Endothelial cell of umbilical vein (primary cell): ENCODE measurements at regions not wholly inside any gene's neighbourhood (a gene's known extent, or its start where the extent isn't known, plus 50 kb on each side); places are given as distances from the start of the nearest gene placed in this dataset.

Experiments
- BruUV-seq: library from RNA; stranded (reverse); fragments of 400-500 nt; replicated peaks from 2 replicates; lab custom pipeline; 2021; lab: Mats Ljungman, UMichigan
- CTCF ChIA-PET: fragments of 300-600, 350-600 bp; sonication (Branson Sonifier 250); formaldehyde crosslinking; loops from one replicate; lab custom pipeline; 2021; ENCODE audit warnings: antibody characterized with exemption, inconsistent platforms; lab: Charles Lee
- POLR2A ChIA-PET: fragments of 300-600, 350-600 bp; sonication (Branson Sonifier 250); formaldehyde crosslinking; loops from one replicate; lab custom pipeline; 2021; ENCODE audit warnings: antibody characterized with exemption, inconsistent platforms; lab: Charles Lee
- DNase-seq: peaks from one replicate; pipeline ENCODE4 v3.0.0-alpha.2; 2011; ENCODE audit warnings: low read depth, low spot score
- FAIRE-seq: peaks from 2 replicates; lab custom pipeline; 2011; peaks lifted over from hg19 to GRCh38; lab: Jason Lieb, UNC
- H2AFZ ChIP-seq: 2 replicates; pipeline ENCODE4 v1.6.0; 2012; ENCODE audit warnings: low read depth, low read length, control low read depth, inconsistent platforms
- H3K27ac ChIP-seq: 2 replicates; pipeline ENCODE4 v1.5.1; 2011; ENCODE audit warnings: low read depth, mild to moderate bottlenecking, control low read depth, low read length, moderate library complexity; ENCODE audit not compliant: insufficient read depth
- H3K27me3 ChIP-seq, 2 experiments: 2 replicates each; pipeline versions ENCODE4 v1.6.0 to v1.6.1; 2011; ENCODE audit warnings: low read length in 2 of 2, mixed read lengths in 1 of 2; ENCODE audit not compliant: control insufficient read depth in 2 of 2, insufficient read depth in 2 of 2
- H3K36me3 ChIP-seq, 2 experiments: 2 replicates in 1 of 2; 3 replicates in 1 of 2; pipeline ENCODE4 v1.5.1; 2011; ENCODE audit warnings: low read length in 2 of 2, mild to moderate bottlenecking in 1 of 2, moderate library complexity in 1 of 2; ENCODE audit not compliant: control insufficient read depth in 2 of 2, insufficient read depth in 2 of 2; ENCODE audit errors: extremely low read depth in 1 of 2
- H3K4me1 ChIP-seq: 3 replicates; pipeline ENCODE4 v1.5.1; 2011; ENCODE audit warnings: mild to moderate bottlenecking, low read length; ENCODE audit not compliant: control insufficient read depth, insufficient read depth; ENCODE audit errors: extremely low read depth
- H3K4me2 ChIP-seq: 2 replicates; pipeline ENCODE4 v1.6.1; 2011; ENCODE audit warnings: low read length, control low read depth, mixed read lengths; ENCODE audit not compliant: insufficient read depth
- H3K4me3 ChIP-seq, 3 experiments: fragments of 200-600 bp in 1 of 3; sonication (generic), shearing (Covaris generic) in 1 of 3; replicated peaks in 1 of 3; 2 replicates each; pipeline ENCODE4 v1.5.1; 2011 to 2016; ENCODE audit warnings: control low read depth in 3 of 3, low read length in 3 of 3, mild to moderate bottlenecking in 2 of 3, inconsistent platforms in 1 of 3, low read depth in 1 of 3, moderate library complexity in 1 of 3; ENCODE audit not compliant: insufficient read depth in 1 of 3
- H3K79me2 ChIP-seq: 2 replicates; pipeline ENCODE4 v1.6.0; 2012; ENCODE audit warnings: low read length, inconsistent platforms; ENCODE audit not compliant: control insufficient read depth, insufficient read depth
- H3K9ac ChIP-seq: replicated peaks from 2 replicates; pipeline ENCODE3; 2011; ENCODE audit warnings: low read length, control low read depth; ENCODE audit not compliant: insufficient read depth; ENCODE audit errors: extremely low read depth
- H3K9me1 ChIP-seq: replicated peaks from 3 replicates; pipeline ENCODE4 v1.6.0; 2011; ENCODE audit warnings: mild to moderate bottlenecking, low read length; ENCODE audit not compliant: control insufficient read depth, insufficient read depth; ENCODE audit errors: extremely low read depth
- H3K9me3 ChIP-seq: replicated peaks from 2 replicates; pipeline ENCODE4 v1.5.1; 2012; ENCODE audit warnings: low read length, inconsistent platforms; ENCODE audit not compliant: control insufficient read depth, insufficient read depth
- H4K20me1 ChIP-seq: replicated peaks from 2 replicates; pipeline ENCODE3; 2011; ENCODE audit warnings: mild to moderate bottlenecking, low read length; ENCODE audit not compliant: control insufficient read depth, insufficient read depth; ENCODE audit errors: extremely low read depth
- EZH2 ChIP-seq: IDR thresholded peaks from 2 replicates; pipeline ENCODE4 v1.6.1; 2012; ENCODE audit warnings: borderline replicate concordance, low read depth, mild to moderate bottlenecking, moderate library complexity, low read length, inconsistent platforms; ENCODE audit not compliant: severe bottlenecking
- FOS ChIP-seq: IDR thresholded peaks from 2 replicates; pipeline ENCODE4 v1.6.1; 2011; ENCODE audit warnings: mild to moderate bottlenecking, low read length, moderate library complexity, borderline replicate concordance; ENCODE audit not compliant: insufficient read depth
- GATA2 ChIP-seq: IDR thresholded peaks from 2 replicates; pipeline ENCODE4 v1.7.0; 2011; ENCODE audit warnings: low read depth, mild to moderate bottlenecking, moderate library complexity, mixed read lengths, low read length; ENCODE audit not compliant: insufficient read length, insufficient read depth
- JUN ChIP-seq: IDR thresholded peaks from 2 replicates; pipeline ENCODE4 v1.6.1; 2011; ENCODE audit warnings: borderline replicate concordance, low read depth; ENCODE audit not compliant: insufficient read length, insufficient read depth
- MAX ChIP-seq: IDR thresholded peaks from 2 replicates; pipeline ENCODE4 v1.6.1; 2011; ENCODE audit not compliant: insufficient read depth, insufficient read length
- MYC ChIP-seq: IDR thresholded peaks from one replicate; pipeline ENCODE4 v1.6.1; 2011; ENCODE audit warnings: mild to moderate bottlenecking, low read depth, low read length
- POLR2A ChIP-seq: IDR thresholded peaks from 2 replicates; pipeline ENCODE4 v1.6.1; 2012; ENCODE audit warnings: low read depth, mild to moderate bottlenecking, control low read depth, low read length
- POLR2AphosphoS5 ChIP-seq: IDR thresholded peaks from 2 replicates; pipeline ENCODE4 v1.6.1; 2012; ENCODE audit warnings: low read depth, mild to moderate bottlenecking, control low read depth, low read length, moderate library complexity; ENCODE audit not compliant: insufficient read depth
- dilution Hi-C: fragments of 300-500 bp; cut with MboI; formaldehyde crosslinking; loops from one replicate; pipeline ENCODE4 v1.15.0; 2019; ENCODE audit warnings: low sequenced_read_pairs; ENCODE audit not compliant: extremely low pct_ligation_motif_present
- intact Hi-C: fragments of 100-400 bp; cut with micrococcal nuclease; formaldehyde crosslinking; loops from one replicate; pipeline ENCODE4 v1.10.0; 2022
- TF ChIP-seq, protein P1 (sequence below), 2 donors: IDR thresholded peaks; 1 replicate in 1 of 2; 2 replicates in 1 of 2; pipeline ENCODE4 v1.5.1; 2011; ENCODE audit warnings: low read length in 2 of 2, mild to moderate bottlenecking in 2 of 2, moderate library complexity in 2 of 2, control low read depth in 1 of 2, inconsistent platforms in 1 of 2, low read depth in 1 of 2; ENCODE audit not compliant: insufficient read depth in 1 of 2; ENCODE audit errors: extremely low read depth in 1 of 2

GRCh38 chr19:20482721-20483120 is 82.9 kb downstream of the ZNF737 start:
- ChIA-PET POLR2A (no interaction called here), CTCF (no interaction called here)
- no TSS peak for BruUV-seq
- Histone ChIP-seq H3K36me3 (no peaks in the 10 kb centered on the region), H3K4me3 (no peak overlapping the region), H3K27me3 (no peaks in the 10 kb centered on the region), H3K9me3 (peaks cover 2% of the 10 kb centered on the region), H3K27ac (no peak overlapping the region), H3K79me2 (no peaks in the 10 kb centered on the region), H2AFZ (no peak overlapping the region), H3K4me1 (no peaks in the 10 kb centered on the region), H4K20me1 (no peaks in the 10 kb centered on the region), H3K9me1 (no peaks in the 10 kb centered on the region), H3K4me2 (no peak overlapping the region), H3K9ac (no peak overlapping the region)
- dilution Hi-C loops (no loop called here), intact Hi-C loops (no loop called here)
- no peak for TF ChIP-seq GATA2
- TF ChIP-seq MYC, result no peak
- no peak for TF ChIP-seq JUN
- no peak for TF ChIP-seq FOS
- no peak for TF ChIP-seq POLR2AphosphoS5
- TF ChIP-seq, protein P1, sequence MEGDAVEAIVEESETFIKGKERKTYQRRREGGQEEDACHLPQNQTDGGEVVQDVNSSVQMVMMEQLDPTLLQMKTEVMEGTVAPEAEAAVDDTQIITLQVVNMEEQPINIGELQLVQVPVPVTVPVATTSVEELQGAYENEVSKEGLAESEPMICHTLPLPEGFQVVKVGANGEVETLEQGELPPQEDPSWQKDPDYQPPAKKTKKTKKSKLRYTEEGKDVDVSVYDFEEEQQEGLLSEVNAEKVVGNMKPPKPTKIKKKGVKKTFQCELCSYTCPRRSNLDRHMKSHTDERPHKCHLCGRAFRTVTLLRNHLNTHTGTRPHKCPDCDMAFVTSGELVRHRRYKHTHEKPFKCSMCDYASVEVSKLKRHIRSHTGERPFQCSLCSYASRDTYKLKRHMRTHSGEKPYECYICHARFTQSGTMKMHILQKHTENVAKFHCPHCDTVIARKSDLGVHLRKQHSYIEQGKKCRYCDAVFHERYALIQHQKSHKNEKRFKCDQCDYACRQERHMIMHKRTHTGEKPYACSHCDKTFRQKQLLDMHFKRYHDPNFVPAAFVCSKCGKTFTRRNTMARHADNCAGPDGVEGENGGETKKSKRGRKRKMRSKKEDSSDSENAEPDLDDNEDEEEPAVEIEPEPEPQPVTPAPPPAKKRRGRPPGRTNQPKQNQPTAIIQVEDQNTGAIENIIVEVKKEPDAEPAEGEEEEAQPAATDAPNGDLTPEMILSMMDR (IDR thresholded peaks at IDR 0.05; ENCODE audit: extremely low read depth in 1 of 2, insufficient read depth in 1 of 2, low read depth in 1 of 2, low read length in 2 of 2), result no peak
- TF ChIP-seq POLR2A, result no peak
- TF ChIP-seq EZH2, result no peak
- TF ChIP-seq MAX, result no peak
- FAIRE-seq (no peak), DNase-seq (no peak)
